SHP77 (cell line): ENCODE measurements at regions not wholly inside any gene's neighbourhood (a gene's known extent, or its start where the extent isn't known, plus 50 kb on each side); places are given as distances from the start of the nearest gene placed in this dataset.

ENCODE experiments used
- DNase-seq, 2 experiments: peaks; one replicate each; lab custom pipeline; 2025; lab: John Stamatoyannopoulos, UW

DNA sequence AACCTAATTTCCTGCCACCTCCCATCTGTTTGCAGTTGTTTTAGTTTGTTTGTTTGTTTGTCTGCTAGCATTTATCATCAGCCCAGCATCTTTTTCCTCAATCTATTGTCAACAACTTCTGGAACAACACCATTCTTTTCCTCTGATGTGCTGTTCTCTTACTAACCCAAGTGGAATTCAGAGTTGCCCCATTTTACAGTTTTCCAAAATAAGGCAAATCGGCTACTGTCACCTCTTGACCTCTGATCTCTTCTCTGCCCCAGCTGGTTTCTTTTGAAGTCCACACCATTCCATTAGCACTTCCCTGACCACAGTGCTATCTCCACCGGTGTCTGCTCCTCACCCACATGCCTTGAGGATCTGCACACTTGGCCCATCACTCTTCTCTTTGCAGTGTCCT, 102.4 kb downstream of the EFNB2 start:
- no peak for DNase-seq

DNA sequence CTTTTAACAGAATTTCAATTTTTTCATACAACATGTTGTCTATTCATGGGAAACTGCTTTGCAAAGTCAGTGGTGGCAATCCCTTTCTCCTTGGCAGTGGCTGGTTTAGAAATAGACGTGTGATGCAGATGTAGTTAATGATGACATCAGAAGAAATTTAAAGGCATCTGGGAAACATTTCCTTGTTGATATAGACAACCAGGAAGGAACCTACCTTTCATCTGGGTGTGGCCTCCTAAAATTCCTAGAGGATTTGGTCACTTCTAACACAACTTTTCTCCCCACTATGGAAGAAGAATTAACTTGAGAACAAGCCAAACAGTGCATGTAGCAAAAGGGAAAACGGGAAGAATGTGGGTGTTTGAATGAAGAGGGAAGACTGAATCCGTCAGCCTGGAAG, 102.8 kb downstream of the EFNB2 start:
- no peak for DNase-seq

DNA sequence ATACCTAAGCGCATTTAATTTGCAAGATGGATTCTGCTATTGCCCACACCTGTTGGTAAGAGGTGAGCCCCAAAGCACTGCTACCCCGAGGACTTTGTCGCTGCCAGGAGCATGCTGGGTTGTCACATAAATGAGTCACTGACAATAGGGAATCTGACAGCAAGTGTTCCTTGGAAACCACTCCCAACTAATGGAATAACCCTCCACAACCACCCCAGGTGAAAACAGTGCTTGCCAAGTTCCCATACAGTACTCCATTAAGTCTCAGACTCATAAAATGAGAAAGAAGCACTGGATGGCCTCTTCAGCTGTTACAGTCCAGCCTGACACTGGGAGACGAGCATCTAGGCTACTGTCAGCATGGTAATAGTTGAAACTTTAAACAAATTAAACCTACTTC, 108.6 kb downstream of the EFNB2 start:
- DNase-seq = no peak

DNA sequence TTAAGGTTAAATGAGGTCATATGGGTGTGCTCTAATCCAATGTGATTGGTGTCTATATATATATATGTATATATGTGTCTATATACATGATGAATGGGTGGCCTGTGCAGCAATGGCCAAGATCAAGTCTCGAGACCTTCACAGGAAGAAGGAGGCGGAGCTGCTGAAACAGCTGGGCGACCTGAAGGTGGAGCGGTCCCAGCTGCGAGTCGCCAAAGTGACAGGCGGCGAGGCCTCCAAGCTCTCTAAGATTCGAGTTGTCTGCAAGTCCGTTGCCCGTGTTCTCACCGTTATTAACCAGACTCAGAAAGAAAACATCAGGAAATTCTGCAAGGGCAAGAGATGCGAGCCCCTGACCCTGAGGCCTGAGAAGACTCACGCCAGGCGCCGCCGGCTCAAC, 109.8 kb downstream of the EFNB2 start:
- DNase-seq = no peak

DNA sequence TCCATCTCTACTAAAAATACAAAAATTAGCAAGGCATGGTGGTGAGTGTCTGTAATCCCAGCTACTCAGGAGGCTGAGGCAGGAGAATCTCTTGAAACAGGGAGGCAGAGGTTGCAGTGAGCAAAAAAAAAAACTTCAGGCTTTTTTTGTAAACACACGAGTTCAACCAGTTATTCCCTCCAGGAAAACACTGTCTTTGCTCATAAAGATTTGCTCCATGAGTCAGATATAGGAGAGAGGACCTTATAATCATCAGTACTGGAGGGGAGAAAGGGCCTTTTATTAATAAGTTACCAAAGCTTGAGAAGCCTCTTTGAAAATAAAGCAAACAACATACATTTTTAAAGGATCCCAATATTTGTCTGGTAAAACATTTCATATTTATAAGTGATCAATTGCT, 110.7 kb downstream of the EFNB2 start:
- DNase-seq = no peak

DNA sequence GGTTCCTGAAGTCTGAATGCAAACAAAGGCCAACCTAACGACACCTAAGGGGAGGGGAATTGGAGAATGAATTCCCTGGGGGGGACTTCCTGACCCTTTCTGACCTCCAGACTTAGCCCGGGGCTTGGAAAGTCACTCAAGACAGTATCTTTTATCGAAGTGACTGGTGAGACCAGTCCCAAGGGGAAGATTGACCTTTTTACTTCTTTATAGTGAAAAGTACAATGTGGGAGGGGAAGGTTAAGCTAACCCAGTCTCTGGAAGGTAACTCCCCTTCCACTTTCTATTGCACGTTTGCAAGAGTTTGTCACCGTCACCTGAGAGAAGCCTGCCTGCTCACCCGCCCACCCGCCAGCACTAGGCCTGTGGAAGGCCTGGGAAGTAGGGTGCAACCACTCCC, 111.9 kb downstream of the EFNB2 start:
- no peak for DNase-seq

DNA sequence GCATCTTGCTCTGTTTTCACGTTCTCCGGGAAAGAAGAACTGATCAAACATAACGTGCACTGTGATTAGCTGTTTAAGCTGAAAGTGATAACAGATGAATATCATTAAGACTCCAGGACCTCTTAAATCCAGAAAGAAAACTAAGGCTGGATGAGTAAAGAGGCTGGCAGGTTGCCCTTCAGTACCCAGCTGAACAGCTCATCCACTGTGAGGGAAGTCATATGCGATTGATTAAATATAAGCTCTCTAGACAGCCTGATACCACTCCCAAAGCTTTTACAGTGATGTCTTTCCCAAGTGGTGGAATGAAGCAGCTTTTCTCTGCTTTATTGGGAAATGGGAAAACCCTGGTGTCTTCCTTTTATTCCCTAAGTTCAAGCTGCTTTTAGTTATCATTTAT, 116.9 kb downstream of the EFNB2 start:
- no peak for DNase-seq

DNA sequence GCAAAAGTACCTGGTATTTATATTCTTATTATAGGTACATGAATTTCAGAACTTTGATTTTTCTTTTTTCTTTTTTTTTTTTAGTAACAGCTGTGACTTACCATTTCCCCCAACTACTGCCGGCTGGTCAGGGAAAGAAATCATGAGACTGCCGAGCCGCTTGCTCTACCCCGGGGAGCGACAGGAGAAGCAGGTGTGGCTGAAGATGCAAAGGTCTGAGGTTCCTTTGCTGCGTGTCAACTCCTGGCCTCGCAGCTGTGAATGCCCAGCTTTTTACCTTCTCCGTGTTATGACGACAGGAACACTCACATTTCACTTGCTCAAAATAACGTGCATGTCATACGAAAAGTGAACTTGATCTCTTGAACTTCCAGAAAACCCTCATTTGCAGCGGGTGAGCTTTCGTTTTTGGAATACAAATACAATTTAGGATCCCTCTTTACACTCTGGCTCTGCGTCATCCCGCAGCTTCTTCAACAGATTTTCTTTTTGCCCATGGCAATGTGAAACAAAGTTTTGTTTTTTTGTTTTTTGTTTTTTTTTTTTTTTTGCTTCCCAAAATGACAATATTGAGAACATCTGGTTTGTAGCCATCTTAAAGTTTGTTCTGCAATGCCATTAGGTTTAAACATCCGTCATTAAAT, 117.9 kb downstream of the EFNB2 start:
- no peak for DNase-seq

DNA sequence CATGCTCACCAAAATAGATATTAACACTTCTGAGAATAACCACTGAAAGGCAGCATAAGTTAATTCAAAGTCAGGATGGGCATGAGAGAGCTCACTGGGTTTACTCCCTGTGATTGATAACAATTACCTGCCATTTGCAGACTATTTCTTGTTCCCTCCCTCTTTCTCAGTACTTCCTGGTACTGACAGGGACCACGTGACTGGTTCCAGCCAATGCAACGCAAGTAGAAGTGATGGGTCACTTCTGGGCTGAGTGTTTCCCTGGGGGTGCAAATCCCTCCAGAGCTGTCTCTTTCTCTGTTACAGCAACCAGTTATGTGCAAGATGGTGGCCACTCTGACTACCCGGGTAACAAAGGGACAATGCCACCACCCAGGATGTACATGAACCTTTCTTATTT, 118.8 kb downstream of the EFNB2 start:
- DNase-seq = no peak

DNA sequence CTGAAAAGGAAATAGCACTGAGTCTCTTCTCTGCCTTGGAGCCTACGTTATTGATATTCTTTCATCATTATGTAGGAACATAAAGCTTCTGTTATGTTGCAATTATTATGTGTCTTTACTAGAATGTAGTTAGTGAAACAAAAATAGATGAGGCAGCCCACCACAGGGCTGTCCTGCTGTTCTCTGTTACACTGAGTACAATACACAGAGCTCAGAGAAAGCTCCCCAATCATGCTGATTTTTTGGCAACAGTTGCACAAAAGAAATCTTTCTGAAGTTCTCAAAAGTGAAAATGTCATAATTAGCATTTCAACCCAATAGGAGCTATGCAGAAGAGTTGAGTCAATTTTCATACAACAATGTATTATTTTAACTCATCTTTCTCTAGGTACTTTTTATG, 119.5 kb downstream of the EFNB2 start:
- DNase-seq = no peak

DNA sequence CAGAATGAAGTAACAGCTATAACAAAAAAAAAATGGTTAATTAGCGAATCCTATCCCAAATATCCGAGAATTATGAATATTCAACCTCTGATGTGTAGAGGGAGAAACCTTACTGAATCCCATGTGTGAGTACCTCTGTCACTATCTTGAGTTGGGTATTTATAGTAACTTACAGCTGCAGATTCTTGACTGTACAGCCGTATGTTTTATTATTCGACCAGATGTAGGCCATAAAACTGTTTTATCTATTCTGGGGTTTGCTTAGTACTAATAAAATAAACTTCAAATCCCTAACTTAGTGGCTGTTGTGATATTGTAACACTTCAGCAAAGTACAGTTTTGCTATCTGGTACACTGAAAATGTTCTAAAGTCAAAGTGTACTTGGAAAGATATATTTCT, 120.0 kb downstream of the EFNB2 start:
- DNase-seq = no peak

DNA sequence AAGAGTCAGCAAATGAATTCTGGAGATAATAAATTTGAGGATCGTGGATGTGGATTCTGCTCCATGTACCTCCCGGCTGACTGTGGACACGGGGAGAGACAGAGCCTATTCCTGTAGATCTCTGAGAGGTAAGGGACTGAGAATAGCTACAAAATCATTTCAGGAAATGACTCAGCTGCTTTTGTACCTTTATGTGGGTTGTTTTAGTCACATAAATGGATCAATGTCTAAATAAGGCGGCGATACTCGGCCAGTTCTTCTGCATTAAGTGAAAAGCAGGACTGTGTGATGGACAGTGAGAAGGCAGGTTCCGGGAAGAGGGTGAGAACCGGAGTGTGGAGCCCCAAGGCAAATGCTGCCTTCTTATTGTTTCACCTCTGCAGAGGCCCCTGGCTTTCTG, 128.1 kb downstream of the EFNB2 start:
- no peak for DNase-seq

DNA sequence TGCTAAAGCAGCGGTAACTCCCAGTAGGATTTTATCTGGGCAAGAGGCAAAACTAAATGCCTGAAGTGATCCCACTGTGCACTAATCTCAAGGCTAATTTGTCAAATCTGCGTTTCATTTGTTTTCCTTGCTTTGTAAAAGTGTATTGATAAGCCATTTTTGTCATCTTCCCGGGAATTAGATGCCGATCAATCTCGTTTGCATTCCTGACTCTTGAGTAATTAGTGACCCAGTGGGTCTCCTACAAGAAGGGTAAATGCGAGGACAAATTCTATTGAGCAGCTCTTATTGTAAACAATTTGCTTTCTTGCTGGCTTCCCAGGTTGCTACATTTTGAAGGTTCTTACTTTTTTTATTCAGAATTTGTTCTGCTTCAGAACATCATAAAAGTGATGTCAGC, 129.7 kb downstream of the EFNB2 start:
- DNase-seq = no peak

DNA sequence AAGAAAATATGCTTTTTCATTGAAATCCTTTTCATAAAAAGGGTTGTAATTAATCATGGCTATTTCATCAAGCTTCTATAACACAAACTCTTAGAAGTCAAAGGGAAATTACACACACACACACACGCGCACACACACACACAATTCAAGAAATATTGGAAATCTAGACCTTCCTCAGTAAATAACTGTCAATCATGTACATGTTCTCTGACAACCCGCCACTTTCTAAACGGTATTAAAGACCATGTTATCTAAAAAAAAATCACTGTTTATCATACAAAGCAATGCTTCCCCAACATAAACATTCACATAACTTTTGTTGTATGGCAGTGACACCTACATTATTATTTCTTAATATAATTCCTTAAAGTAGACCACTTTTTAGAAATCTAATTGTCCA, 132.2 kb downstream of the EFNB2 start:
- no peak for DNase-seq

DNA sequence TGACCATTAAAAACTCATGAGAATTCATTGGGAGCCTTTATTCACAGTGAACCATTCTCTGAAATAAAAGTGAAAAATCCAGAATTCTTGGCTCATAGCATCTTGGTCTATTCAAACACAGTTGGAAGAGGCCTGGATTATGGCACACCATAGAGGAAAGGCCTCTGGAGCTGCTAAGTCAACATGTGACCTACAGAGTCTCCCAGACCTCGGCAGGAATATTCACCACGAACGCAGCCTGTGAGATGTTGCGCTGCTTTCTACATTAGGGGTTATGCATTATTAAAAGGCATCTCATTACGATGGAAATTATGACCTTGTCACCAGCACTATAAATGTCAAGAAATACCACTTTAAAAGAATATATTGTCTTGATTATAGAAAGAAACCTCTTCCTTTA, 132.6 kb downstream of the EFNB2 start:
- no peak for DNase-seq

DNA sequence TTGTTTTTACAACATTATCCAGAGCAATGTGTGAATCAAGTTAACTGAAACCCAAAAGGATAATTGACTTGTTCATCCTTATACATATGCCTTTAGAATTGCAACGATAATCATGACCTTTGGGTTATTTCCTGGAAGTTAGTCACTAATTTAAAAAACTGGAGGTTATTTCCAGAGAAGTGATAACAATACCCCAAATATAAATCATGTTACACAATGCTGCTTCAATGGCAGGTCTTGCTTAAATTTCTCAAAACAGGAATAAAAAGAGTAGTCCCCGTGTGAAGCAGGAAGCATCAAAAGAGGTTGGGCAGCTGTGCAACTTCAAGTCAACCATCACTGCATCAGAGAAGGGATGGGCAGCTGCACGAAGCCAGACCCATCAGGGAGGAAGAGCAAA, 134.4 kb downstream of the EFNB2 start:
- no peak for DNase-seq

DNA sequence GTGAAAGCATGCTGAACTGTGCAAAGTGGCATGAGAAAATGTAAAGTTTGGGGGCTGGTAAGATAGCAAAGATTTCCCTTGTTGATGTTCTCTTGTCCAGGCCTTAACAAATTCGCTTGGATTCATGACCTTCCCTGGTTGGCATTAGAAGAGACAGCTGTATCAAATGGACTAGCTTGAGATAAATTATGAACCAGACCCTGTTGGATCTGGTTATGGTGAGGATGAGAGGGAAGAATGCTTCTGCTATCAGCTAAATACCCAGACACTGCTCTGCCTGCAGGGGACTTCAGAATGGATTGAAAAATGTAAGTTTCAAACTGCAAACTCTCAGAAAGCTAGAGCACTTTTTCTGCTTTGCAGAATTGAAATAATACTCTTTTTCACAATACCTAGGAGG, 135.2 kb downstream of the EFNB2 start:
- DNase-seq = no peak

DNA sequence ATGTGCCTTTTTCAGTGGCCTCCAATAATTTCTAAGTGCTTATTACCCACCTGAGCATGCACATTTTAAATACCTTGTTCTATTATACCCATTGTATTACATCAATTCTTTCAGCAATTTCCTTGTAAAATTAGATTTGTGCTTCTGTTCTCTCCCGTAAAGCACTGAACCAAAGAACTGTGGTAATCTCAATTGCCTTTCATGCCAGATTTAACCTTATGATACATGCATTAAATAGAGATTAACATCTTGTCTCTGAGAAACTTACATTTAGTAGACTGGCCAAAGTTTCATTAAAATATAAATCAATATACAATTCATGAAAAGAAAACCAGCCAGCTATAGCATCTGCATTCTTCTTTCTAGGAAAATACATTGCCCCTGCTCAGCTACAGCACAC, 137.2 kb downstream of the EFNB2 start:
- no peak for DNase-seq

DNA sequence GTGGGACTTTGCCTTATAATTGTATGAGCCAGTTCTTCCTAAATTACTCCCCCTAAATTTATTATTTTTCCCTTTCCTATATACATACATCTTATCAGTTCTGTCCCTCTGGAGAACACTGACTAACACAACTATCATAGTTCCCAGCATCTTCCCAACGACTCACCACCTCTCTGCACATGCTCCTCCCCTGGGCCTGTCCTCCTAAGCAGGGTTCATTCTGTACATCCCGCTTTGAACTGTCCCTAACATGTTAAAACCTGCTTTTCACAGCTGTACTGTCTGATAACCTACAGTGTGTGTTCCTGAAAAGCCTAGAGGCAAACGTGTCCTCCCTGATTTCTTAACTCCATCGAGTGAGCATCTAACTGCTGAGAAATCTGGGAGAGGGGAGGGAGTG, 141.7 kb downstream of the EFNB2 start:
- DNase-seq = no peak

DNA sequence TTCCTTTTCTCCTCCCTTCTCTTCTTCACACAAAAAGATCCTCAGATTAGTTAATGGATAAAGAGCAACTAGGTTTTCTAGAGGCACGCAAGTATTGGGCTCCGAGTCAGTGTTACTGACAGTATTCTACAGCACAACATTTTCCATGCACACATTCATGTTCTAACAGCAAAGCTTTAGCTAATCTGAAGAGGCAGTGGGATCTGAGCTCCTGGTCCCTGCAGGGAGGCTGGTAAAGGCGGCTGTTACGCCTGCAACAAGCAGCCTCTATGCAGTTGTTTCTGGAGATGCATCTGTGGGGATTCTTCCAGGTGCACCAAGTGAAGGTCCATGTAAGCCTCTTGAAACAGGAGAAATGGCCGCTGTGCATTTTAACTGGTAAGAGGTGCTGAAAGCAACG, 143.8 kb downstream of the EFNB2 start:
- DNase-seq = no peak

DNA sequence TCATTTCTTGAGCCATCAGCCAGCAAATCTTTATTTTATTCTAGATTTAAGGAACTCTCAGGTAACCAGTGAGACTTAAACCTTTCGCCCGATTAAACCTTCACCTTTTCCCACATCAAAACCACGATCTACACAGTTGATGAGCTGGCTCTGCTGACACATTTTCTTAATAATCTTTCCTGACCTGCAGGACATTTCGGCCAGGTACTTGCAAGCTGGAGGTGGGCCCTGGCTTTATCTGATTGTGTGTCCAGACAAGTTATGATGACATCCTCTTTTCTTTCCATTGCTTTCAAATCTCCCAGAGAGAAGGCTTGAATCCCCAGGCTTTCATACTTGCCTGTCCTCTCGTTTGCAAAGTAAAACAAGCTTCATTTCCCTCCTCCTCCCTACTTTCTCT, 144.2 kb downstream of the EFNB2 start:
- no peak for DNase-seq

DNA sequence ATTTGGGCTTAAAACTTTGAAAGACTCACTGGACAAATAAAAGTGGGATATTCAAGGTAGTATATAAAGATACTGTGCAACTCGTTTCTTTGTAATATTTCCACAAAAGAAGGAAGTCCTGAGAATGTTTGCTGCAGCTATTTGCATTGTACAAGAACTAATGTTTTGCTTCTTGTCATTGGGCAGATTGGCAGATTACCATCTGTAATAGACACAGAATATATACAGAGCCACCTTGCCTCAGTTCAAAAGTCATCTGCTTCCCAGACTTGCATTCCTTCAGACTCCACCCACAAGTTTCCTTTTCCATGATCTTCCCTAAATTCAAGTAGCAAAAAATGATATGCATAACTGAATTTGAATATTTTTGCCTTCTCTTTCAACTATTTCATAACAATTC, 145.1 kb downstream of the EFNB2 start:
- no peak for DNase-seq

DNA sequence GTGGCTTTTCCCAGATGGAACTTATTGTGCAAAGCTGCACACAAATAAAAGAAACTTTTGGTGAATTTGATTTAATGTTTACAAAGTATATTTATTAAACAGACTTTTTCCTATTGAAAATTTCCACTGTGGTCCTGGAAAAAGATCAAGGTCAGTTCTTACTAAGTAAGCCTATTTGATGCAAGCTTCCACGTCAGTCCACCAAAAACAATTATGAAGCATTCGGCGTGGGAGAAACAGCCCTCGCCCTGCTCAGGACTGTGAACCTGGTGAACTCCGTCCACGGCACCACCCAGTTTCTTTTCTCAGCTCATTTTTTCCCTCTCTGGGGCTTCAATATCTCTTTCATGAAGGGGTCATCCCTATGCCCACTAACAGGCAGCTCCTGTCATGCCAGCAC, 149.8 kb downstream of the EFNB2 start:
- DNase-seq = no peak

DNA sequence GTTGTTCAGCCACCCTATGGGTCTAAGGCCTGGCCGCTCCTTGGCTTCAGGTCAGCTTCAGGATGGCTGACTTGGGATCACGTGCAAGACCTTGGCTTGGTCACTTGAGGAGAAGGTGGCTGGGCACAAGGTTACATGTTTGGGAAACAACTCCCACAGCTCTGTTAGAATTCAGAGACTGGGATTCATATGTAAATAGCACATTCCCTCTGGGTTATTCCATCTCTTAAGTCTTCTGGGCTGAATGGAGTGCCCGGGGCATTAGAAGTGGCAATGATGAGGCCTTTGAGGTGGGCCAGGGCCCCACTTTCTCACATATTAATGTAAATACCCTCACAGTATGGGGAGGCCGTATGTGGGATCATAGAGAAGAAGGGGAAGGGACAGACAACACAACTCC, 150.9 kb downstream of the EFNB2 start:
- DNase-seq = no peak

DNA sequence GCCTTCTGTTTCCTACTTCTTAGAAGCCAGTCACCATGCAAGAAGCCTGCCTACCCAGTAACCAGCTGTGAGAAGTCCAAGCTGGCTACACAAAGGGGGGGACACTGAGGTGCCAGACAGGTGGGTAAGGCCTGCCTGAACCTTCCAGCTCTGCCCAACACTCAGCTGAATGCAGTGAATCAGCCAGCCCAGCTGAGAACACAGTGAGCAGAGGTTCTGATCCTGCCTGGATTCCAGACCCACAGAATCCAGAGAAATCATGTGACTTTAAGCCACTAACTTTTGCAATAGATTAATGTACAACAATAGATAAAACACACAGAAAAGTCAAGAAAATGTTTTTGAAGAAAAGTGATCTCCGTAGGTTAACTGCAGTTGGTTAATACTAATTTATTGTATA, 151.7 kb downstream of the EFNB2 start:
- DNase-seq = no peak
